ENCODE measurements at regions not wholly inside any gene's neighbourhood (a gene's known extent, or its start where the extent isn't known, plus 50 kb on each side); places are given as distances from the start of the nearest gene placed in this dataset.
"Not testable (repeated sequence)": the region's sequence is repeated elsewhere in the genome, so short reads cannot be mapped to it uniquely, and the experiment has no call there.

DNA sequence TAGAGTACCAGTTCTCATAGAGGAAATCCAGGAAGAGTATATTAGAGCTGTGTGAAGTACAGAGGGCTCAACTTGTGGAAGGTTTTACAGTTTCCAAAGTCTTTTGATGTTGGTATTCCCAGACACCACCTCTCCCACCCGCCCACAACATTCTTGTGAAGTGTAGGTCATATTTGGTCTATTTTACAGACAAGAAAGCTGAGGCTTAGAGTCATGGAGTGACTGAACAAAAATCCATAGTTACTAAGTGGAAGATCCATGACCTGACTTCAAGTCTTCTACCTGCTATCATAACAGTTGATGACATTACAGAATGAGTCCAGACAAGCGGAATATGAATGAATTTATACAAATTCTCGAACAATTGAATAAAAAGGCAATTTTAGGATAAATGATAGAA is 187.1 kb upstream of the RPS23 start:
- no peak for DNase-seq (ENCODE audit: insufficient read length, low spot score, missing footprints)
- Histone ChIP-seq H3K27ac (ENCODE audit: low read depth, low read length) (no peak overlapping the region), H3K27me3 (ENCODE audit: insufficient read depth, low read length) (no peaks in the 10 kb centered on the region), H4K20me1 (ENCODE audit: insufficient read depth, low read length) (no peaks in the 10 kb centered on the region), H3K4me1 (ENCODE audit: insufficient read depth, low read length) (peaks cover 2% of the 10 kb centered on the region), H3K79me2 (ENCODE audit: insufficient read depth, low read length) (no peaks in the 10 kb centered on the region), H3K4me2 (ENCODE audit: insufficient read depth, low read length) (no peak overlapping the region), H3K4me3 (ENCODE audit: insufficient read depth, low read length) (no peak overlapping the region), H3K36me3 (ENCODE audit: insufficient read depth, low read length) (no peaks in the 10 kb centered on the region), H2AFZ (ENCODE audit: low read length) (peak overlapping the region; percentile 15), H3K9me3 (ENCODE audit: low read depth, low read length) (no peaks in the 10 kb centered on the region)
- TF ChIP-seq, protein P1, sequence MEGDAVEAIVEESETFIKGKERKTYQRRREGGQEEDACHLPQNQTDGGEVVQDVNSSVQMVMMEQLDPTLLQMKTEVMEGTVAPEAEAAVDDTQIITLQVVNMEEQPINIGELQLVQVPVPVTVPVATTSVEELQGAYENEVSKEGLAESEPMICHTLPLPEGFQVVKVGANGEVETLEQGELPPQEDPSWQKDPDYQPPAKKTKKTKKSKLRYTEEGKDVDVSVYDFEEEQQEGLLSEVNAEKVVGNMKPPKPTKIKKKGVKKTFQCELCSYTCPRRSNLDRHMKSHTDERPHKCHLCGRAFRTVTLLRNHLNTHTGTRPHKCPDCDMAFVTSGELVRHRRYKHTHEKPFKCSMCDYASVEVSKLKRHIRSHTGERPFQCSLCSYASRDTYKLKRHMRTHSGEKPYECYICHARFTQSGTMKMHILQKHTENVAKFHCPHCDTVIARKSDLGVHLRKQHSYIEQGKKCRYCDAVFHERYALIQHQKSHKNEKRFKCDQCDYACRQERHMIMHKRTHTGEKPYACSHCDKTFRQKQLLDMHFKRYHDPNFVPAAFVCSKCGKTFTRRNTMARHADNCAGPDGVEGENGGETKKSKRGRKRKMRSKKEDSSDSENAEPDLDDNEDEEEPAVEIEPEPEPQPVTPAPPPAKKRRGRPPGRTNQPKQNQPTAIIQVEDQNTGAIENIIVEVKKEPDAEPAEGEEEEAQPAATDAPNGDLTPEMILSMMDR (IDR thresholded peaks at IDR 0.05; ENCODE audit: extremely low read depth, low read depth, low read length): no peak

DNA sequence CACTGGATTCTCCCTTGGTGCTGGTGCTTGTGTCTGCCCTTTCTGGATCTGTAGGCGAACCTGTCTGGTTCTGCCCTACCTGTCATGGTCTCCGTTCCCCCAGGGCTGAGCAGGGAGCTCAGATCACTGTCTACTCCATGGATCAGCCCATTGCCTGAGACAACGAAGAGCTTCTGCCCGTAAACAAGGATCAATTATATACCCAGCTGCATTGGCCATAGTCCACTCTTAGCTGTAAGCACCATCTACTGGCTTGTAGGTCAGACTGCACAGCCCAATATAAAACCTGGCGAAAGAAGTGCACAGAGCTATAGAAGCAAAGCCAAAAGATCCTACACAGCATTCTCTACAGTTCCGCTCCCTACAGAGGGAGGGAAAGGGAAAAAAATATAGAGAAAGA is 181.5 kb upstream of the RPS23 start:
- H3K27ac ChIP-seq (ENCODE audit: low read depth, low read length): no peak overlapping the region
- H3K4me1 ChIP-seq (ENCODE audit: insufficient read depth, low read length): no peaks in the 10 kb centered on the region
- H2AFZ ChIP-seq (ENCODE audit: low read length): no peak overlapping the region
- H3K4me2 ChIP-seq (ENCODE audit: insufficient read depth, low read length): no peak overlapping the region
- peaks cover 3% of the 10 kb centered on the region for H3K9me3 ChIP-seq (ENCODE audit: low read depth, low read length)
- no peaks in the 10 kb centered on the region for H4K20me1 ChIP-seq (ENCODE audit: insufficient read depth, low read length)
- no peaks in the 10 kb centered on the region for H3K36me3 ChIP-seq (ENCODE audit: insufficient read depth, low read length)
- H3K79me2 ChIP-seq (ENCODE audit: insufficient read depth, low read length): no peaks in the 10 kb centered on the region
- no peak overlapping the region for H3K4me3 ChIP-seq (ENCODE audit: insufficient read depth, low read length)
- H3K27me3 ChIP-seq (ENCODE audit: insufficient read depth, low read length): no peaks in the 10 kb centered on the region
- TF ChIP-seq, protein P1 (IDR thresholded peaks at IDR 0.05; ENCODE audit: extremely low read depth, low read depth, low read length): no peak
- no peak for DNase-seq (ENCODE audit: insufficient read length, low spot score, missing footprints)

DNA sequence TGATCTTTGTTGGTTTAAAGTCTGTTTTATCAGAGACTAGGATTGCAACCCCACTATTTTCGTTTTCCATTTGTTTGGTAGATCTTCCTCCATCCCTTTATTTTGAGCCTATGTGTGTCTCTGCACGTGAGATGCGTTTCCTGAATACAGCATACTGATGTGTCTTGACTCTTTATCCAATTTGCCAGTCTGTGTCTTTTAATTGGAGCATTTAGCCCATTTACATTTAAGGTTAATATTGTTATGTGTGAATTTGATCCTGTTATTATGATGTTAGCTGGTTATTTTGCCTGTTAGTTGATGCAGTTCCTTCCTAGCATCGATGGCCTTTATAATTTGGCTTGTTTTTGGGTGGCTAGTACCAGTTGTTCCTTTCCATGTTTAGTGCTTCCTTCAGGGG is 177.2 kb upstream of the RPS23 start:
- H3K4me3 ChIP-seq (ENCODE audit: insufficient read depth, low read length); H3K4me2 ChIP-seq (ENCODE audit: insufficient read depth, low read length); H3K79me2 ChIP-seq (ENCODE audit: insufficient read depth, low read length); H3K27ac ChIP-seq (ENCODE audit: low read depth, low read length); H3K4me1 ChIP-seq (ENCODE audit: insufficient read depth, low read length); DNase-seq (ENCODE audit: insufficient read length, low spot score, missing footprints); H4K20me1 ChIP-seq (ENCODE audit: insufficient read depth, low read length); H2AFZ ChIP-seq (ENCODE audit: low read length); H3K9me3 ChIP-seq (ENCODE audit: low read depth, low read length); H3K27me3 ChIP-seq (ENCODE audit: insufficient read depth, low read length); H3K36me3 ChIP-seq (ENCODE audit: insufficient read depth, low read length): not testable (repeated sequence)

DNA sequence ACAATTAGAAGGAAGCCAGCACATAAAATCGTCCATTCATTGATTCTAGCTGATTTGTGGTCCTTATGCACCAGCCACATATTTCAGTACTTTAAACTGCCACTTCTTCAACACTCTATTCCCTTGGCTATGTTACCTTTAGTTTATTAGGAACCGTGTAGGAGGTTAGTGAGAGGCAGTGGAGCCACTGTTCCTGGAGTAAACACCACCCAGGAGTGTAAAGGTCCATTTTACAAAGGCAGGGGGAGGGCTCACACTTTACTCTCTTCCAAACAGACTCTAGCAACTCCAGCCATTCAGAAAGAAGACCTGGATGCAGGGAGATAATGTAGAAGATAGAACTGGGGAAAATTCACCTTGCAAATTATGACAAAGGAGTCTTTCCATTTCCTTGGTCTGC is 170.2 kb upstream of the RPS23 start:
- H2AFZ ChIP-seq (ENCODE audit: low read length): no peak overlapping the region
- TF ChIP-seq, protein P1 (IDR thresholded peaks at IDR 0.05; ENCODE audit: extremely low read depth, low read depth, low read length): no peak

More for the DNA sequence above, 170.2 kb upstream of the RPS23 start:
- DNase-seq (ENCODE audit: insufficient read length, low spot score, missing footprints): no peak
- no peak overlapping the region for H3K27ac ChIP-seq (ENCODE audit: low read depth, low read length)
- H3K4me2 ChIP-seq (ENCODE audit: insufficient read depth, low read length): no peak overlapping the region
- H3K36me3 ChIP-seq (ENCODE audit: insufficient read depth, low read length): no peaks in the 10 kb centered on the region
- H3K79me2 ChIP-seq (ENCODE audit: insufficient read depth, low read length): no peaks in the 10 kb centered on the region
- H3K27me3 ChIP-seq (ENCODE audit: insufficient read depth, low read length): no peaks in the 10 kb centered on the region
- no peak overlapping the region for H3K4me3 ChIP-seq (ENCODE audit: insufficient read depth, low read length)
- H3K9me3 ChIP-seq (ENCODE audit: low read depth, low read length): no peaks in the 10 kb centered on the region
- H3K4me1 ChIP-seq (ENCODE audit: insufficient read depth, low read length): no peaks in the 10 kb centered on the region
- H4K20me1 ChIP-seq (ENCODE audit: insufficient read depth, low read length): no peaks in the 10 kb centered on the region
